ENCODE measurements at regions not wholly inside any gene's neighbourhood (a gene's known extent, or its start where the extent isn't known, plus 50 kb on each side); places are given as distances from the start of the nearest gene placed in this dataset.

GRCh38 chr4:144399927-144400326, 246.0 kb upstream of the HHIP start:
- Mint-ChIP-seq H3K4me1 (no peaks in the 10 kb centered on the region; a peak in 2 of 4 replicates), H3K4me3 (no peak overlapping the region), H3K36me3 (ENCODE audit: insufficient read depth in 1 of 3, low read depth in 3 of 3) (no peaks in the 10 kb centered on the region), H3K9me3 (no peaks in the 10 kb centered on the region), H3K27me3 (ENCODE audit: low read depth) (no peaks in the 10 kb centered on the region), H3K27ac (no peak overlapping the region)
- Histone ChIP-seq H3K23ac (ENCODE audit: insufficient read length, low read depth, low read length) (no peak overlapping the region), H2BK20ac (ENCODE audit: low read depth, low read length, poor library complexity, severe bottlenecking) (no peak overlapping the region), H3K4me2 (ENCODE audit: insufficient read depth, insufficient read length, low read length) (no peak overlapping the region), H4K5ac (ENCODE audit: insufficient read length, low read depth, low read length) (no peak overlapping the region), H3K4me1 (ENCODE audit: insufficient read depth, low read length) (no peaks in the 10 kb centered on the region), H3K4ac (ENCODE audit: low read depth, low read length) (no peak overlapping the region), H2AK5ac (ENCODE audit: insufficient read length, low read length) (no peak overlapping the region), H3K79me1 (ENCODE audit: insufficient read depth, low read depth, low read length, poor library complexity, severe bottlenecking) (no peaks in the 10 kb centered on the region), H3K14ac (ENCODE audit: insufficient read depth, low read length) (no peak overlapping the region), H3T11ph (ENCODE audit: low read length) (no peak overlapping the region), H4K20me1 (ENCODE audit: control insufficient read depth, insufficient read depth, insufficient read length) (no peaks in the 10 kb centered on the region), H4K91ac (ENCODE audit: insufficient read length, low read depth, low read length) (no peak overlapping the region), H3K79me2 (ENCODE audit: insufficient read depth, low read length) (no peaks in the 10 kb centered on the region), H4K8ac (replicated peaks; ENCODE audit: insufficient read length, low read depth, low read length) (no peak overlapping the region), H3K23me2 (ENCODE audit: insufficient read length, low read depth, low read length, poor library complexity, severe bottlenecking) (no peaks in the 10 kb centered on the region), H2AFZ (ENCODE audit: low read length) (no peak overlapping the region), H2BK15ac (ENCODE audit: low read depth, low read length) (no peak overlapping the region), H3K56ac (ENCODE audit: insufficient read length, low read depth, low read length) (no peak overlapping the region), H2BK12ac (ENCODE audit: insufficient read length, low read depth, low read length) (no peak overlapping the region), H2BK5ac (ENCODE audit: insufficient read length, low read length) (no peak overlapping the region), H3K27ac (ENCODE audit: insufficient read length, low read depth, low read length) (no peak overlapping the region), H2BK120ac (ENCODE audit: low read depth, low read length, poor library complexity, severe bottlenecking) (no peak overlapping the region), H3K9ac (ENCODE audit: extremely low read depth, insufficient read length, low read length) (no peak overlapping the region), H3K27me3 (ENCODE audit: insufficient read depth, low read length) (no peaks in the 10 kb centered on the region), H3K18ac (ENCODE audit: insufficient read length, low read depth, low read length) (no peak overlapping the region), H3K9me3 (ENCODE audit: control insufficient read depth, low read depth, low read length) (no peaks in the 10 kb centered on the region)
- no peak for TF ChIP-seq CTCF (conservative IDR thresholded peaks at IDR 0.05)
- no CpG with 5 or more reads among the region's 2 CpGs for WGBS (ENCODE audit: extremely low coverage, insufficient read length, low lambda C conversion rate)
- no peak for DNase-seq
